UCSD-AML1 (cell line): ENCODE measurements at regions not wholly inside any gene's neighbourhood (a gene's known extent, or its start where the extent isn't known, plus 50 kb on each side); places are given as distances from the start of the nearest gene placed in this dataset.

Experiments used
- DNase-seq: peaks from one replicate; lab custom pipeline; 2025; ENCODE audit not compliant: unreplicated experiment; lab: John Stamatoyannopoulos, UW

GRCh38 chr12:124371970-124372555 lies 77.2 kb downstream of the RFLNA start:
- no peak for DNase-seq

DNA sequence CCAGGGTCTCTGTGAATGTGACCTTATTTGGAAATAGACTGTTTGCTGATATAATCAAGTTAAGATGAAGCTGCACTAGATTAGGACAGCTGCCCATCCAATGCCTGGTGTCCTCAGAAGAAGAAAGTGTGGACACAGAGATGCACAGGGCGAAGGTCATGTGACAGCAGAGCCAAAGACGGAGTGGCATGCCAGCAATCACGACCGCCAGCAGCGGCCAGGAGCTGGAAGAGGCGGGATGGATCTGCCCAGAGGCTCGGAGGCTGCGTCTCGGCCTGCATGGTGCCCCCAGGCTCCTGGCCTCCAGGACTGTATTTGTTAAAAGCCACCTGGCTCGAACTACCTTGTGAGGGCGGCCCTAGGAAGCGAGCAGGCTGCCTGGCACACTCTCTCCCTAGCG lies 76.5 kb downstream of the RFLNA start:
- DNase-seq = no peak

GRCh38 chr12:124370851-124371250 lies 76.0 kb downstream of the RFLNA start:
- no peak for DNase-seq

- DNase-seq = no peak
Observed at GRCh38 chr12:124370384-124370783, 75.5 kb downstream of the RFLNA start.

DNA sequence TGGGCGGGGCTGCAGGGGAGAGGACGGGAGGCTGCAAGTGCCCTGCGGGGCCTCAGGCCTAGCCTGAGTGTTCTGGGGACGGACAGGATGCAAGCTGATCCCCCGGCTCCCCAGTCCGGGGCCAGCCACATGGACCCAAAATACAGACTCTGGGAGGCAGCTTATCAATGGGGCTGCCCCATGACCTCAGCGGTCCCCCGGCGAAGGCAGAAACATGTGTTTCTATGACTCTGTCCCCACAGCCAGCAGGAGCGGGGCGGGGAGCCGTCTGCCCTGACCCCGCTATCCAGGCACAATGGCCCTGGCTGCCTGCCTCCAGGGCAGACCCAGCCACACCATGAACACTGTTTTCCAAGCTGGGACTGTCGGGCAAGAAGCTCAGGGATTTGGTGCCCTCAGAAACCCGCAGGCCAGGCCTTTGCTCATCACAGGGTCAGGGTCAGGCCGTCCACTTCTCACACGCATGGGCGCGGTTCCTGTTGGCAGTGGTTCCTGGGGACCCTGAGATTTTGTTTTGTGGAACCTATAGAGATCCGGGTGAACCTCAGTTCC lies 75.0 kb downstream of the RFLNA start:
- DNase-seq = no peak

GRCh38 chr12:124369055-124369826 lies 74.3 kb downstream of the RFLNA start:
- DNase-seq = no peak

DNA sequence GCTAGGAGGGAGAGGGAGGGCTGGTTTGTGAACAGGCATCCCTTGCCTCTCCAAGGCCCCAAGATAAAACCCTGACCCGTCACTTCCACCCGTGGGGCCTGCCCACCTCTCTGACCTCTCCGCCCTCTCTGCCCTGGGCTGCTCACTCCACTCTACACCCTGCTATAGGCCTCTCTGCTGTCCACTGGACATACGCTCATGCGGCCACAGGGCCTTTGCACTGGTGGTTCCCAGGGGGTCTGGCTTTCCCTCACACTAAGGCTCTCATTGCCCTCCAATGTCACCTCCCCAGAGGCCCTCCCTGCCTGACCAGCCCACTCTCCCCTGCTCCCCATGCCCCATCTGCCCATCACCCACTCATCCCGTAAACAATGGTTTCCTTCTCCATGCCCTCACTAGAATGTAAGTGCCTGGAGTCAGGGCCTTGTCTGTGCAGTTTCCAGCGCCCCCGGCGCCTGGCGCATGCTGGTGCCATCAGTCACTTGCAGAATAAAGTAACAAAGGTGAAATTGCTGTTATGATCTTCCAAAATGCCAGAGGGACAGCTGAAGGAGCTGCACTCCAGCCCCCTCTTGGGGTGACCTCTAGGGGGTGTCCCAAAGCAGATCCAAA lies 73.6 kb downstream of the RFLNA start:
- DNase-seq = no peak

DNA sequence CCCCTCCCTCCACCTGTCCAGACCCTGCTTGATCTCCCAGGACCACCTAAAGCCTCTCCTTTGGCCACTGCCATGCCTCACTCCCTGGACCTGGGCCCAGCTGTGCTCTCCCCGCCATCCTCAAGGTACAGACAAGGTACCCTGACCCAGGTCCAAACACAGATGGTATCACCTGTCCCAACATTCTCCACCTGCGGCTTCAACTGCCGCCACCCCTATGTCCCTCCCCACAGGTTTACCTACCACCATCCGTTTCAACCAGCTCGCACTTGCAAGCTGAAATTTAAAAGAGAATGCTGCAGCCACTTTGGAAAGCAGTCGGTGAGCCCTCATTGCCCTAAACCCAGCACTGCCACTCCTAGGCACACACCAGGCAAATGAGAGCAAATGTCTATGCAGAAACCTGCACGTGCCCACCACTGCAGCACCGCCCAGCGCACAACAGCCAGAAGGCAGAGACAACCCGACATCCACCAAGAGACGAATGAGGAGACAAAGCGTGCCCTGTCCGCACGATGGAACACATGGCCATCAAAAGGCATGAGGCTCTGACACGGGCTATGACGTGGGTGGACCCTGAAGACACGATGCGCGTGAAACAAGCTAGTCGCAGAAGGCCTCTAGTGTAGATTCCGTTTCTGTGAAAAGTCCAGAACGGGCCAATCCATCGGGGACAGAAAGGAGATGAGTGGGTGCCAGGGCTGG lies 71.0 kb downstream of the RFLNA start:
- DNase-seq = no peak
